ENCODE measurements at regions not wholly inside any gene's neighbourhood (a gene's known extent, or its start where the extent isn't known, plus 50 kb on each side); places are given as distances from the start of the nearest gene placed in this dataset.

DNA sequence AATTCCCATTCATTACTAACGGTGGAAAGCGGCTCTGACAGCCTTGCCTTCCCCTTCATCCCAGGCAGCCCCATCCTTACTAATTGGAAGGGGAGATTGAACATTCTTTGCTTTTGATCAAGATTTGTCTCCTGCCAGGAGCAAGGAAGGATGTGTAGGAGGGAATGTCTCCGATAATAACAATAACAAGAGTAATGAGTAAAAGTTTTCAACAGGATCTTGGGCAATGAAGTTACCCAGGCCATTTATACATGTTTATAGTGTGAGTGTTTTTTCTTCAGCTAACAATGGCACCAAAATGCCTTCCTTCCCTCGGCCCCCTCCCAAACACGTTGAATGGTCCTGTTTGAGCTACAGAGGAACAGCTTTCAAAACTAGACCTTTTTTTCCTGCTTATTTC lies 83.8 kb downstream of the GATA6 start:
- no peak overlapping the region for H3K4me3 ChIP-seq (replicated peaks; ENCODE audit: low read depth, low read length)
- TF ChIP-seq, protein P1, sequence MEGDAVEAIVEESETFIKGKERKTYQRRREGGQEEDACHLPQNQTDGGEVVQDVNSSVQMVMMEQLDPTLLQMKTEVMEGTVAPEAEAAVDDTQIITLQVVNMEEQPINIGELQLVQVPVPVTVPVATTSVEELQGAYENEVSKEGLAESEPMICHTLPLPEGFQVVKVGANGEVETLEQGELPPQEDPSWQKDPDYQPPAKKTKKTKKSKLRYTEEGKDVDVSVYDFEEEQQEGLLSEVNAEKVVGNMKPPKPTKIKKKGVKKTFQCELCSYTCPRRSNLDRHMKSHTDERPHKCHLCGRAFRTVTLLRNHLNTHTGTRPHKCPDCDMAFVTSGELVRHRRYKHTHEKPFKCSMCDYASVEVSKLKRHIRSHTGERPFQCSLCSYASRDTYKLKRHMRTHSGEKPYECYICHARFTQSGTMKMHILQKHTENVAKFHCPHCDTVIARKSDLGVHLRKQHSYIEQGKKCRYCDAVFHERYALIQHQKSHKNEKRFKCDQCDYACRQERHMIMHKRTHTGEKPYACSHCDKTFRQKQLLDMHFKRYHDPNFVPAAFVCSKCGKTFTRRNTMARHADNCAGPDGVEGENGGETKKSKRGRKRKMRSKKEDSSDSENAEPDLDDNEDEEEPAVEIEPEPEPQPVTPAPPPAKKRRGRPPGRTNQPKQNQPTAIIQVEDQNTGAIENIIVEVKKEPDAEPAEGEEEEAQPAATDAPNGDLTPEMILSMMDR (IDR thresholded peaks at IDR 0.05; ENCODE audit: low read depth, low read length, missing control alignments) = no peak
- DNase-seq (ENCODE audit: extremely low read depth, low read depth) = no peak
